ENCODE measurements at regions not wholly inside any gene's neighbourhood (a gene's known extent, or its start where the extent isn't known, plus 50 kb on each side); places are given as distances from the start of the nearest gene placed in this dataset.
"Not testable (repeated sequence)": the region's sequence is repeated elsewhere in the genome, so short reads cannot be mapped to it uniquely, and the experiment has no call there.

DNA sequence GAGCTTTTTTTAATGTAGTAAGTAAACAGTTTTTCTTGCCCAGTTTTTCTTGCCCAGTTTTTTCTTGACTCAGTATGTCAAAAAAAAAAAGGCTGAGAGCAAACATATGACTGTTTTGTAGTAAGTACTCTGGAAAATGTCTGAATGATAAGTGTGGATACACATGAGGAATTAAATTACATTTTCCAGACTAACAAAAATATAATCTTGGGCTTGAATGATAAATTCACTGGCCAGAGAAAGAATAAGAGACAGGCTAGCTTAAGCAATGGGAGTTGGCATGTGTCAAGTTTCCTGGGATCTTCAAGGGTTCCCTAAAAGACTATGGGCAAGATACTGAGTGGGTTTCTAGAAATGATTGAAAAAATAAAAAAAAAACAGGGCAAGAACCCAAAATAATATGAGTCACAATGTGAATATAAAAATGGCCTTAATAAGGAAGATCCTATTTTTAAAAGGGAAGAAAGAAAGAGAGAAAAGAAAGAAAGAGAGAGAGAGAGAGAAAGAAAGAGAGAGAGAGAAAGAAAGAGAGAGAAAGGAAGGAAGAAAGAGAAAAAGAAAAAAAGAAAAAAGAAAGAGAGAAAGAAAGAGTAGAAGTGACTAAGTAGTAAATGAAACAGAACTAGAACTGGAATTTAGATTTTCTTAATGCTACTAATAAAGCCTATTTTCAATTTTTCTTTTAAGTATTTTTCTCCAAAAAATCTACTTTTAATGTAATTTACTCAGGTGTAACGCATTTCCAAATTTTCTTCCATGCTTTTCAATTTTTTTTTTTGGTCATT, 60.2 kb downstream of the TFPI2 start:
- FAIRE-seq: no peak

DNA sequence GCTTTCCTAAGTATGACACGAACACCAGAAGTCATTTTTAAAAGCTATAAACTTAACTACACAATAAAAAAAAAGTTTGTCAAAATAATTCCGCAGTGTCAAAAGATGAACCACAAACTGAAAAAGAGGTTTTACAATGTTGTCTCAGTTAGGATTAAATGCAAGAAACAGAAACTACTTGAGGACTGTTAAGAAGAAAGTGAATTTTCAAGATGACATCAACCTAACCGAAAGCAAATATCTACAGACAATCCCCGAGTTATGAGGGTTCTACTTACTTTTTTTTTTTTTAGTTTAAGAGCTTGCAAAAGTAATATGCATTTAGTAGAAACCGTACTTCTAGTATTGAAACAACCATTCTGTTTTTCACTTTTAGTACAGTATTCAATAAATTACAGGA, 62.3 kb downstream of the TFPI2 start:
- no peak for FAIRE-seq

DNA sequence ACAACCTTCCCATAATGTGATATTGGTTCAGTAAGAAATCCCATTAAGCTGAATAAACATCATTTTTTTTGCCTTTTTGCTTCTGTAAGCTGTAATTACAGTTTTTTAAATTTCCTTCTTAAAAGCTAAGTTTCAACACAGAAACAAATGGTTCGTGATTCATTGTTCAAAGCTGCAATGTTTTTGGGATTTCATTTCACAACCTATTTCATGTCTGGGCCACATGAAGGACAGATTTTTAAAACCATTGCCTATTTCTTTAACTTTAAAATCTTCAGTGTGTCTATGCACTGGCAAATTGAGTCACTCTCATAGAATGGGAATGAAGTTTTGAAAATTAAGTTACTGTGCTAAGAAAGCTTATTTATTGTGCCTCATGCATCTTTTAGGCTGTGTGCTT, 66.9 kb downstream of the TFPI2 start:
- no peak for FAIRE-seq

DNA sequence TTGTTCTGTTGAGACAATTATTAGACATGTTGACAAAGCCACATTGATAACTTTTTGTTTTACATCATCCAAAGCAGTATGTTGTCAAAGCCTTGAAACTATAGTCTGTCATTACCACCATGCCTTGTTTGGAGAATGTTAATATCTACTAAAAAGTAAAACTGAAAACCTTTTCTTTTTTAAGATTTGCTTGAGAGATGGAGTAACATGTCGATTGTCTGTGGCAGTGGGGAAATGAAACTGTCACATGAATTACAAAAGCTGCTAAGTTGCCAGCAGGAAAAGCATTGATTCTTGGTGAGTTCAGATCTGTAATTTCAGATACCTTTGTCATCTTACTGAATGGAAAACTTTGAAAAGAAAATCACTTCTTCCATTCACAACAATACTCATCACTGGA, 69.1 kb downstream of the TFPI2 start:
- no peak for FAIRE-seq

DNA sequence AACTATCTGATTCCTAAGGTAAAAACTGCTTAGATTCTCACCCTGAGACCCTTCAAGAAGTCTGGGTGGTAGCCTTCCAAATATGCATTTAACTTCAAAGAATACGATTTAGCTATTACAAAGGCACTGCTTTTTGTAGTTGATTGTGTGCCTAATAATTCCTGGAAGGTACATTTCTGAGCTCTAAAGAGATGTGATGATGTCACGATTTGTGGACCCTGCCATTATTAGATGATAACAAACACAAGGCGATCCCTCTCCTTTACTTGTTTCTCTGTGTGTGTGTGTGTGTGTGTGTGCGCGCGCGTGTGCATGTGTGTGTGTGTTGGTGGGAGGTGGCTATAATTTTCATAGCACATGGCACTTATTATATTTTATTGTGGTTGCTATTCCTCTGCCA, 70.9 kb downstream of the TFPI2 start:
- no peak for FAIRE-seq

DNA sequence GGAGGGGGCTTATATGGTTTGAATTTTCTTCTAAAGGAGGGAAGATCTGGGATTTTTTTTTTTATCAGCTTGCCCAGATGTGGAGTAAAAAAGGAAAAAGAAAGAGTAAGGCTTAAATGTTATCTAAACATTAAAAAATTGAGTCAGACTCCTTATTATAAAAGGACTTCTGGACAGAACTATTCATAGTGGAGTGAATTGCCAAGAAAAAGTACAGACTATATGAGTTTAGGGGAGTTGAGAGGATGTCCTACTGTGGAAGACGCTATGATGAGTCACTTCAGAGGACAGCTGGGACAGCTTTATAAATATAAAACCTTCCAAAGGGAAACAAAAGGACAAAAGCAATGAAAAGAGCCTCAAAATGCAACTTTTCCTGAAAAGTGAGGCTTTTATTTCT, 73.0 kb downstream of the TFPI2 start:
- no peak for FAIRE-seq

DNA sequence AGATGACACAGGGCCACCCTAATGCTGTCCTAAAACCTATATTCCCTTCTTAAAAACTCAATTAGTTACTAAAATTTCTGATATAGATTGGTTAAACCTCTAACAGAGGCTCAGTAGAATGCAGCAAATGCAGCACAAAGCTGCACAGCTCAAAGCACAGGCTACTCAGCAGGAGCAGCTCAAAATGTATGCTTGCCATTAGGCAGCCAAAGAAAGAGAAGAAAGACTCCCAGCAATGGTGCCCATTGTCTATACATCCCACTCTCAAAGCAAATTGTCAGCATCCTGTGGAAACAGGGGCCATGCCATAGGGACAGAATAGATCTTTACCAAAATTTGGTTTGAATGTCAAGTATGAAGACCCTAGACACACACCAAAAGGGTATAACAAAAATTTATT, 73.5 kb downstream of the TFPI2 start:
- FAIRE-seq: no peak

DNA sequence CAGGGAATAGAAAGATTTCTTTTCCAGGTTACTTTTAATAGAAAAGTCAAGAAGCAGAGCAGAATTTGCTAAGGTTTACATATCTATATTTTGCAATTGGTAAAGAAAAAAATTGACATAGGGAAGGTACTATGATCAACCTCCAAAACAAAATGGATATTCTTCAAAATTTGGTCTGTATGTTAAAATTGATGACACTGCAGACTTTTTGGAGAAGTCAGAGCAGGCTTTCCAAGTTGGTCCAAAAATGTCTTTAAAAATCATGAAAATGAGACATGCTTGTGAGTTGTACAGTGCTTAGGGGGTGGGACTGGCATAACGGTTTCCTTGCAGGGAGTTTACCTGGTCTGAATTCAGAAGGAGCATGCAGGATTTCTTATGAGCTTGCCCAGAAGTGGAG, 77.0 kb downstream of the TFPI2 start:
- FAIRE-seq: no peak

DNA sequence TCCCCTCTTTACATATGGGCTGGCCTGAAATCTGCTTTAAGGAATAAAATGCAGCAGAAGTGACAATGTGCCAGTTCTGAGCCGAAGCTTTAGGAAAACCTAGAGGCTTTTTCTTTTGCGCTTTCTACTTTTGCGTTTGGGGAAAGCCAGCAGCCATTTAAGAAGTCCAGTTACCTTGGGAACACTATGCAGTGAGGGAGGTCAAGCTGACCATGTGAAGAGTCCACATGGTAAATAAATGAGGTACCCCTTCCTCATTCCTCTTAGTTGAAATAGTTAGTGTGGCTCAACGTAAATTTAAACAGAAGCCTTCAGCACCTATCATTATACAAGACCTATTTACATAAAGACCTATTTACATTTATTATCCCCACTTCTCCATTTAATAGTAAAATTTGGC, 78.5 kb downstream of the TFPI2 start:
- no peak for FAIRE-seq

DNA sequence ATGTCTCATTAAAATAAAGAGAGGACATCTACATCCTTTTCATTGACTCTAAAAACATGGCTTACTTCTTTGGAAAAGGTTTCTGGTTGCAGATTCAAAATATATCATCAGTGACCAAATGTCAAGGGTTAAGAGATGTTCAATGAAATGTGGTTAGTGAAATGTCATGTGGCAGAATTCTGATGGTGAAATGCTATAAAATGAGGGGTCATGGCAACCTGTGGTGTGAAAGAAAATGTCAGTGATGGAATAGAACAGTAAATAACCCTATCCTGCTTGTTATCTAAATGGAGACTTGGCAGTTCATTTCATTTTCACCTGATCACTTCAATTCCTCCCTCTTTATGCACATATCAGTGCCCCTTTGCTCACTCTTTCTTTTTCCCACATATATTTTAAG, 79.4 kb downstream of the TFPI2 start:
- FAIRE-seq: no peak

DNA sequence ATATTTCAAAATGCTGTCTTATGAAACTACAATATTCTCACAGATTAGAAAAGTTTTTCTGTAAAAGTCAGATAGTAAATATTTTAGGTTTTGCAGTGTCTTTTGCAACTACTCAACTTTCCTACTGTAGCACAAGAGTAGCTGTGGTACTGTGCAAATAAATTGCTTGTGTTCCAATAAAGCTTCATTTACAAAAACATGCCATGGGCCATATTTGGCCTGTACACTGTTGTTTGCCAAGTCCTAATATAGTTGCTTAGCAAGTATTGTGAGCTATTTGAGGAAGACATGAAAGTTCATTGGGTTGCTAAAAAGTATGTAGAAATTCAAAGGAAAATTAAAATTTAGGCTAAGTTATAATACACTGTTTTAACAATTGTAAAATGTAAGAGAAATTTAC, 80.0 kb downstream of the TFPI2 start:
- no peak for FAIRE-seq

DNA sequence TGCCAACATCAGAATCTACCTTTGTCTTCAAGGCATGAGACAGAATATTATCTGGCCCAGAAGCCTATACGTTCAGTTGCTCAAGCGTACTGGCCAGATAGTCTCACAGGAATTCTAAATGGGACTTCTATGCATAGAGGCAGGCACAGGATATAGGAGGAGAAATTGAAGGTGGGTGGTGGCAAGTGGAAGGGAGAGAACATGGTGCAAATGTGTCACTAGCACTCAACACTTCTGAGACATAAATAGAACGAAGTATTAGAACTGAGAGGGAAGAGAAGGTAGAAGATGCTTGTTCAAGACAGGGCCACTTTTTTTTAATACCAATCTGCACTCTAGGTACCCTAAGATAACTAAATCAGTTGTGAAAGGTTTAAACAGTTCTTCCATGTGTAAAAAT, 85.8 kb downstream of the TFPI2 start:
- FAIRE-seq: no peak

DNA sequence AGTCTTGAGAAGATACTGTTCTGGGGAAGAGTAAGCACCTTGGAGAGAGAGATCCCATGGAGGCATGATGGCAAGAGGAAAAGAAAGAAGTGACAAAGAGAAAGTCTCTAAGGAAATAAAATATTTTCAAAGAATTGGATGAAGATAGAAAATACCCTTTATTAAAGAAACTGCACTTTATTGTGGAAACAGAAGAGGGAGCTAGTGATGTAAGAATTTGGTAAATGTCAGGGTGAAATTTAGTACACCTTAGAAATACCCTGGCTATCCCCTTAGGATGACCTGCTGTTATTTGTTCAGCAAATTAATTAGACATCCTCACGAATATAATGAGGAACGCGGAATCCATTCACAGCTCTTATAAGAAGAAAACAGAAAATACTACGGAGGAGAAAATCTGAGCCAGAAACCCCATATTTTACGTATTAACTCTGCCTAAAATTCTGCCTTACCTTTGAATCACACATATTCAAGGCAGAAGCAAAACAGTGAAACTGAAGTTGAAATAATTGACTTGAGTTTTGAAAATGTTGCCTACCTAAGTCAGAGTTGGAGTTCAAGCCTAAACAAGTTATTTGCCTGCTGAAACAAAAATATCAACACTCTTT, 90.7 kb downstream of the TFPI2 start:
- FAIRE-seq: no peak

DNA sequence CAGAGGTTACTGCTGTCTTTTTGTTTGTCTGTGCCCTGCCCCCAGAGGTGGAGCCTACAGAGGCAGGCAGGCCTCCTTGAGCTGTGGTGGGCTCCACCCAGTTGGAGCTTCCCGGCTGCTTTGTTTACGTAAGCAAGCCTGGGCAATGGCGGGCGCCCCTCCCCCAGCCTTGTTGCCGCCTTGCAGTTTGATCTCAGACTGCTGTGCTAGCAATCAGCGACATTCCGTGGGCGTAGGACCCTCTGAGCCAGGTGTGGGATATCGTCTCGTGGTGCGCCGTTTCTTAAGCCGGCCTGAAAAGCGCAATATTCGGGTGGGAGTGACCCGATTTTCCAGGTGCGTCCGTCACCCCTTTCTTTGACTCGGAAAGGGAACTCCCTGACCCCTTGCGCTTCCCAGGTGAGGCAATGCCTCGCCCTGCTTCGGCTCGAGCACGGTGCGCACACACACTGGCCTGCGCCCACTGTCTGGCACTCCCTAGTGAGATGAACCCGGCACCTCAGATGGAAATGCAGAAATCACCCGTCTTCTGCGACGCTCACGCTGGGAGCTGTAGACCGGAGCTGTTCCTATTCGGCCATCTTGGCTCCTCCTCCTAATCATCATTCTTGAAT, 97.4 kb downstream of the TFPI2 start:
- FAIRE-seq: not testable (repeated sequence)

DNA sequence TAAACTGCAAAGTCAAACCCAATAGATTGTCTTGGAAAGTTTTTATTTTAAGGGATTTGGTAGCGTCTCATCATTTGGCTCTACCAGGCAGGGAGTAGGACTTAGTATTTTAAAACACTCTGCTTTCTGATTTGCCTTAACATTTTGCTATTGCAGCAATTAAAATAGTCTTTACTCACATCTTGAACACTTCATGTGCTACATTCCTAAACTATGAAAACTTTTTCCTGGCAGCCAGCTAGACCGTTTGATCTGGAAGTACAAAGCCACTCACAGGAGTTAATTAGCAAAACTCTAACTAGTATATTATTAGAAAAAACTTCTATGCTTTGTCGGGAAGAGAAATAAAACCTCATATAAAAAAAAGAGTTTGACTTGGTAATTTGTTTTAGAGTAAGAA, 111.4 kb downstream of the TFPI2 start:
- FAIRE-seq: no peak

DNA sequence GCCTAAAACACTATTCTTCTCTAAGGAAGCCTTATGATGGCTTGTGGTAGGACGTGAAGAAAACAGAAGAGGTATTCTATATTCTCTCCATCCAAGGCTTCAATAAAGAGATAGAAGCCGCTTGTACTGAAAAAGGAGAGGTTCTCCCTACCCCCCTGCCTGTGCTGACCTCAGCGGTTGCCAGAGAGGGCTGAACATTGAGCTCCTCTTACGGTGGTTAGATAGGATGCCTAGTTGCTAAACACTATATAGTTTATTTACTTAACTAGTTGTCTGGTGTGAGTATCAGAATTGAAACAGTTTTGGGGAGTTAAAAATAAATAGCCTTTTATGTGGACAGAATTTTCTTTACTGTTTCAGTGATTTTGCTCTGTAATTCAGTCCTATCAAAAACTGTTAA, 112.2 kb downstream of the TFPI2 start:
- FAIRE-seq: no peak

DNA sequence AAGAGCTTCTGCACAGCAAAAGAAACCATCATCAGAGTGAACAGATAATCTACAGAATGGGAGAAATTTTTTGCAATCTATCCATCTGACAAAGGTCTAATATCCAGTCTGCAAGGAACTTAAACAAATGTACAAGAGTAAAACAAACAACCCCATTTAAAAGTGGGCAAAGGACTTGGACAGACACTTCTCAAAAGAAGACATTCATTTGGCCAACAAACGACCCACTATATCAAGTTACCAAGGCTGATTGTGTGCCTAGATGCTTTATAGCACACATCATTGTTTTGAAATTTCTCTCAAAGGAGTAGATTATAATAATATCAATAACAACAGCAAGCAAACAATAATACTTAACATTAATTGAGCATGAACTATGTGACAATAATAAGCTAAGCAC, 117.1 kb downstream of the TFPI2 start:
- FAIRE-seq: no peak

DNA sequence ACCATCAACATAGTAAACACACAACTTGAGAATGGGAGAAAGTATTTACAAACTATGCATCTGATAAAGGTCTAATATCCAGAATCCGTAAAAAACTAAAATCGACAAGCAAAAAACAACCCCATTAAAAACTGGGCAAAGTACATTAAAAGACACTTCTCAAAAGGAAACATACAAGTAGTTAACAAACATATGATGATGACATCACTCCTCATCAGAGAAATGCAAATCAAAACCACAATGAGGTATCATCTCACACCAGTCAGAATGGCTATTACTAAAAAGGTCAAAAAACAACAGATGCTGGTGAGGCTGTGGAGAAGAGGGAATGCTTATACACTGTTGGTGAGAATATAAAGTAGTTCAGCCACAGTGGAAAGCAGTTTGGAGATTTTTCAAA, 125.1 kb downstream of the TFPI2 start:
- FAIRE-seq: no peak

DNA sequence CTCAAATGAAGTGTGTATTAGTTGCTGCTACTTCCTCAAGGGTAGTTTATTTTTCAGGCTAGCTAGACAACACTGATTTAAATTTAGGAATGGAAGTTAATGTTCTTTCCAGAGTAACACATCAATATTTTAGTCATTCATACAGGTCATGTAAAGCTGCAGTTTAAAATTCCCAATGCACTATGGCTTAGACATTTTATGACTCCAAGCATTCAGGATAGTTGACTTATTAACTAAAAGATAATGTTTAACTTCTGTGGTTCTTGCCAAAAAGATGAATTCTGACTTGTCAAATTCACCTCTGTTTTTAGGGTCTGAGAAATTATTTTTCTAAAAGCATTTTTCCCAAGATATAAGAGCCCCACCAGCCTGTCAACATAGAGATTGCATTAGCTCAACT, 131.9 kb downstream of the TFPI2 start:
- FAIRE-seq: no peak

DNA sequence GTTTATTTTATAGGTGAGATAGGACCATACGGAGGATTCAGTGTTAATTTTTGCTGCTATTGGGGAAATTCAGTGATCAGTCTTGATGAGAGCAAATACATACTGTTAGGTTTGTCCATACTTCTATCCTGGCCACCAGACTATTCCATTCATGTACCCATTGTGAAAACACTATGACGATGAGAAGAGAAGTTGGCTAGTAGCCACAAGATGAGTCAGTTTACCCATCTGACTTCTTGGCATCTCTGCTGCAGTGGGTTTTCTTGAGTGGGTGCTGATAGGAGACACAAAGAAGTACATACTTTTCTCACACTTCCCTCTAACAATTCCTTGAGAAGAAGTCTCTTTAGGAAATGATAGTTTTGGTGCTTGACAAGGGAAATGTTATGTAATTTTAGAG, 133.1 kb downstream of the TFPI2 start:
- no peak for FAIRE-seq

DNA sequence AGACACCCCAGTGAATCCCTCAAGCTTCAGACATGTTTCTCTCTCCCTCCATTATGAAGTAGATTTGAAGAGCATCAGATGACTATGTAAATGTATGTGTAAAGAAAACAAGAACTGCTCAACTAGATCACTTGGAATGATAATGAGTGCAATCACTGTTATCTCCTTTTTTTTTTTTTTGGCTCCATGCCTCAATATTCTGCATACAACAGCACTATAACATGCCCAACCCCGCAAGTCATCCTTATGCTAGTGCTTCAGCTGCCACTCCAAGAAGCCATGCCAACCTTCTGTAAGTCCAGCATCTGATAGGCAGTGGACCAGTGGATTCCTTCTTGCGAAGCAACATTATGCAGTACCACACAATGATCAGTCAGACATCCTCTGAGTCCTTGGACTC, 133.7 kb downstream of the TFPI2 start:
- FAIRE-seq: no peak

DNA sequence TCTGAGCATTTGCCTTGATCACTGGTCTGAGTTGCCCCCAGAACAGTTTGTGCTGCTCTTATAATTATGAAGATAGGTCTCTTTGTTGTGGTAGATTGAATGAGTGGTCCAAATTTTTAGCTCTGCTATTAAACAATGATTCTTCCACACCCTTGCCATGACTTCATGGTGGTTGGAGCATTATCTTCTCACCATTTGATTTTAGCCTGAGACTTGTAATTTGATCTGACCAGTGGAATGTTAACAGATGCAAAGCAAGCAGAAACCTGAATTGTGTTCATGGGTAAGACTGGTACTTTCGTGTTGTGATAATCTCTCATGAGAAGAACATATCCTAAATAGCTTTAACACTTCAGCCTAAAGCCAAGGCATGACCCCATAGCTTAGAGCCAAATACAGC, 139.1 kb downstream of the TFPI2 start:
- FAIRE-seq: no peak

DNA sequence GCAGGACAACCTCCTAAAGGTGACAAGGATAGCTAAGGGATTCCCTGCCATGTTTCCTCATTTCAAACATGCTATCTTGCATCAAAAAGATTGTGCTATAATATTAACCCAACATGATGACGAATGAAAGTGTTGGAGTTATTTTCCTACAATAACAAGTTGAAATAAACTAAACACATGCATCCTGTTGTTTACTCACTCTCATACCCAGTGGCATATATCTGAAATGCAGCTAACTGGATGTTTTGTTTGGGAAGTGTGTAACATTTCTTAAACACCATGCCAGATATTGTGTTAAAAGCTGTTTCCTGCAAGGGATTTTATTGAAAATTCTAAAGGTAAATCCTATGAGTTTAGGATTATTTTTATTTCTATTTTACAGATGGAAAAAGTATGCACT, 139.6 kb downstream of the TFPI2 start:
- no peak for FAIRE-seq

DNA sequence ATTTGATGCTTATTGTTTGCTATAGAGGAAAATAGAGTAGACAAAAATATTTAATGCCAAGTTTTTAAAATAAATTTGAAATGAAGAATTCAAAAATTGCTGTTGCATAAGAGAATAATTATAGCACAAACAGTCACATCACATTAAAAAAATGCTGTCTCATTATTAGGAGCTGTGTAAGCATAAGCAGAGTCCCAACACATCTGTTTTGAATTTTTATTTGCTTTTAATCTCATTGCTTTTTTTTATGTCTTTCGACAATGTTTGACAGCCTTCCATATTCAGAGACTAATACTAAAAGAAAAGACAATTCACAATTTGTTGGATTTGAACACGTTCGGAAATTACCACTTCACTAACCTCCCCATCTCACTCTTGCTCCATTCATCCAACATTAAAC, 143.5 kb downstream of the TFPI2 start:
- FAIRE-seq: no peak

DNA sequence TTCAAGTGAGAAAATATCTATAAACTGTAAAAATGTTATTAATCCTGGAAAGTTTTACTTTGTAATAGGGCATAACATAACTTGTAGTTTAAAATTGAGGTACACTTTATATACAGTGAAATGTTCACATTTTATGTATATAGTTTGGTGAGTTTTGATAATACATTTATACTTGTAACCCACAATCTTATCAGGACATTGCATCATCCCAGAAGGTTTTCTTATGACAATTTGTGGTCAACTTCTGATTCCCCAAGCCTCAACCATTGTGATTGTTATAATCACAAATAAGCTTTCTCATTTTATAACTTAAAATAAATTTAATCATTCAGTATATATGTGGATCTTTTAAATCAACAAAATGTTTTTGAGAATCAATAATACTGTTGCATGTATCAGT, 151.1 kb downstream of the TFPI2 start:
- no peak for FAIRE-seq
